Mesothelial cell of epicardium (in vitro differentiated cells): ENCODE measurements at regions not wholly inside any gene's neighbourhood (a gene's known extent, or its start where the extent isn't known, plus 50 kb on each side); places are given as distances from the start of the nearest gene placed in this dataset.

ENCODE experiments used
- DNase-seq, 2 experiments: peaks; one replicate each; pipeline ENCODE4 v3.0.0; 2021; ENCODE audit warnings: low spot score in 2 of 2; ENCODE audit not compliant: unreplicated experiment in 2 of 2
- H3K27ac Mint-ChIP-seq: 2 replicates; pipeline ENCODE4 v1.8.0; 2021; ENCODE audit warnings: mixed read lengths
- H3K27me3 Mint-ChIP-seq: 2 replicates; pipeline ENCODE4 v1.8.0; 2021; ENCODE audit warnings: low read depth, mixed read lengths
- H3K36me3 Mint-ChIP-seq: 2 replicates; pipeline ENCODE4 v1.8.0; 2021; ENCODE audit warnings: mixed read lengths
- H3K4me1 Mint-ChIP-seq: 2 replicates; pipeline ENCODE4 v1.8.0; 2021; ENCODE audit warnings: mixed read lengths
- H3K4me3 Mint-ChIP-seq: 2 replicates; pipeline ENCODE4 v1.8.0; 2021; ENCODE audit warnings: mild to moderate bottlenecking, moderate library complexity, mixed read lengths
- H3K9me3 Mint-ChIP-seq: 2 replicates; pipeline ENCODE4 v1.8.0; 2021; ENCODE audit warnings: mixed read lengths
- TF ChIP-seq, protein P1 (sequence below): fragments of 200-600 bp; sonication (generic); IDR thresholded peaks from one replicate; pipeline ENCODE4 v1.5.0; 2021; ENCODE audit warnings: antibody characterized with exemption; ENCODE audit not compliant: unreplicated experiment

GRCh38 chr11:36885154-36885553 is 287.1 kb upstream of the RAG2 start:
- Mint-ChIP-seq H3K9me3 (no peaks in the 10 kb centered on the region), H3K4me1 (no peaks in the 10 kb centered on the region), H3K36me3 (no peaks in the 10 kb centered on the region), H3K4me3 (no peak overlapping the region), H3K27ac (no peak overlapping the region), H3K27me3 (peaks cover 10% of the 10 kb centered on the region)
- no peak for DNase-seq
- TF ChIP-seq, protein P1, sequence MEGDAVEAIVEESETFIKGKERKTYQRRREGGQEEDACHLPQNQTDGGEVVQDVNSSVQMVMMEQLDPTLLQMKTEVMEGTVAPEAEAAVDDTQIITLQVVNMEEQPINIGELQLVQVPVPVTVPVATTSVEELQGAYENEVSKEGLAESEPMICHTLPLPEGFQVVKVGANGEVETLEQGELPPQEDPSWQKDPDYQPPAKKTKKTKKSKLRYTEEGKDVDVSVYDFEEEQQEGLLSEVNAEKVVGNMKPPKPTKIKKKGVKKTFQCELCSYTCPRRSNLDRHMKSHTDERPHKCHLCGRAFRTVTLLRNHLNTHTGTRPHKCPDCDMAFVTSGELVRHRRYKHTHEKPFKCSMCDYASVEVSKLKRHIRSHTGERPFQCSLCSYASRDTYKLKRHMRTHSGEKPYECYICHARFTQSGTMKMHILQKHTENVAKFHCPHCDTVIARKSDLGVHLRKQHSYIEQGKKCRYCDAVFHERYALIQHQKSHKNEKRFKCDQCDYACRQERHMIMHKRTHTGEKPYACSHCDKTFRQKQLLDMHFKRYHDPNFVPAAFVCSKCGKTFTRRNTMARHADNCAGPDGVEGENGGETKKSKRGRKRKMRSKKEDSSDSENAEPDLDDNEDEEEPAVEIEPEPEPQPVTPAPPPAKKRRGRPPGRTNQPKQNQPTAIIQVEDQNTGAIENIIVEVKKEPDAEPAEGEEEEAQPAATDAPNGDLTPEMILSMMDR: no peak

GRCh38 chr11:36878737-36879136 is 280.7 kb upstream of the RAG2 start:
- TF ChIP-seq, protein P1: no peak
- Mint-ChIP-seq H3K36me3 (no peaks in the 10 kb centered on the region), H3K4me1 (peaks cover 6% of the 10 kb centered on the region), H3K4me3 (no peak overlapping the region), H3K27ac (no peak overlapping the region), H3K9me3 (no peaks in the 10 kb centered on the region), H3K27me3 (peaks cover 14% of the 10 kb centered on the region)
- DNase-seq: no peak

DNA sequence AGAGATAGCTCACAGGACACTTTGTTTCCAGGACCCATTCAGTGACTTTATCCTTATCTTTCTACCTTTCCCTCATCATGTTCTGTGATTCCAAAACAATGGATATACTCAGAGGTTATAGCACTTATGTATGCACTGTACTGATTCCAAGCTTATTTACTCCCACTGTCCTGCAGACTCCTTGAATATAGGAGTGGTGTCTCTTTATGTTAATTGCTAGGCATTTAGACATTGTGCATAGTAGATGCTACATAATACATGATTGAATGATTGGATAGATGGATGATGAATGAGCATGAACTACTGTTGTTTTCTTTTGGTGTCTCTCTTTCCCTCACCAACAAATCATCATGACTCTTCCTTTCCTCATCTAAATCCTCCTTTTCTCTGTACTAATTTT is 279.1 kb upstream of the RAG2 start:
- H3K9me3 Mint-ChIP-seq: no peaks in the 10 kb centered on the region
- H3K36me3 Mint-ChIP-seq: no peaks in the 10 kb centered on the region
- no peak for DNase-seq
- TF ChIP-seq, protein P1: no peak
- H3K27ac Mint-ChIP-seq: no peak overlapping the region
- H3K27me3 Mint-ChIP-seq: peaks cover 11% of the 10 kb centered on the region
- H3K4me3 Mint-ChIP-seq: no peak overlapping the region
- H3K4me1 Mint-ChIP-seq: peaks cover 6% of the 10 kb centered on the region

- peaks cover 6% of the 10 kb centered on the region for H3K4me1 Mint-ChIP-seq
- no peak overlapping the region for H3K27ac Mint-ChIP-seq
- H3K9me3 Mint-ChIP-seq: no peaks in the 10 kb centered on the region
- H3K27me3 Mint-ChIP-seq: peaks cover 16% of the 10 kb centered on the region
- H3K4me3 Mint-ChIP-seq: no peak overlapping the region
- TF ChIP-seq, protein P1: no peak
- H3K36me3 Mint-ChIP-seq: no peaks in the 10 kb centered on the region
- DNase-seq: no peak
Observed at GRCh38 chr11:36876266-36876665, 278.2 kb upstream of the RAG2 start.

GRCh38 chr11:36874291-36874690 is 276.3 kb upstream of the RAG2 start:
- TF ChIP-seq, protein P1: no peak
- no peak overlapping the region for H3K27ac Mint-ChIP-seq
- DNase-seq: no peak
- H3K4me3 Mint-ChIP-seq: no peak overlapping the region
- peaks cover 6% of the 10 kb centered on the region for H3K4me1 Mint-ChIP-seq
- no peaks in the 10 kb centered on the region for H3K36me3 Mint-ChIP-seq
- peaks cover 21% of the 10 kb centered on the region for H3K27me3 Mint-ChIP-seq
- no peaks in the 10 kb centered on the region for H3K9me3 Mint-ChIP-seq

DNA sequence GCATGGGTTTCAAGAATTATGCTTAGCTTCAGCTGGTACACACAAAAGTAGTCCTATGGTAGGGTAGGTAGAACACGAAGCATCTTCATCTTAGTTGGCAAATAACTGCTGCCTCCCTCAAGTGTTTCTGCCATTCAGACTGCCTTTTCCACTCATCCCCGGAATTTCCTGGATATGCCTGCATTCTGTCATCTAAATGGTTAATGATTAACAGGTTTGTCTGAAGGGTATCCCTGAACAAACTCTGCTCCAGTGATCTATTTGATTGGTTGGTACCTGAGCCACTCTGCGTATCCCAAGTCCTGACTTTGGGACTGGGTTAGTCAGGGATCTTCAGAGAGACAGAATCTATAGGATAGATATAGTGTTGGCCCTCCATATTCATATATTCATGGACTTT is 272.3 kb upstream of the RAG2 start:
- H3K27ac Mint-ChIP-seq: no peak overlapping the region
- H3K4me3 Mint-ChIP-seq: no peak overlapping the region
- H3K9me3 Mint-ChIP-seq: no peaks in the 10 kb centered on the region
- peaks cover 10% of the 10 kb centered on the region for H3K4me1 Mint-ChIP-seq
- H3K27me3 Mint-ChIP-seq: peaks cover 18% of the 10 kb centered on the region
- H3K36me3 Mint-ChIP-seq: no peaks in the 10 kb centered on the region
- TF ChIP-seq, protein P1: no peak
- no peak for DNase-seq
